ENCODE measurements at regions not wholly inside any gene's neighbourhood (a gene's known extent, or its start where the extent isn't known, plus 50 kb on each side); places are given as distances from the start of the nearest gene placed in this dataset.

DNA sequence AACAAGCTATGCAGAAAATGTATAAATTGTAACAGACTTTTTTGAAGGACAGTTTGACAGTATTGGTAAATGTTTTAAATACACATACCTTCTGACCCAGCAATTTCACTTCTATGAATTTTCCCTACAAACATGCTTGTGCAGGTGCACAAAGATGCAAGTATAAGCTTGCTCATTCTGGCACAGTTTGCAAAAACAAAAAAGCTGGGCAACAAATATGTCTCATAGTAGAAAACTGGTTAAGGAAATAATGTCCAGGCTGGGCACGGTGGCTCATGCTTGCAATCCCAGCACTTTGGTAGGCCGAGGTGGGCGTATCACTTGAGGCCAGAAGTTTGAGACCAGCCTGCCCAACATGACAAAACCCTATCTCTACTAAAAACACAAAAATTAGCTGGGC lies 96.9 kb upstream of the NEDD4L start:
- no peak for FAIRE-seq
- Histone ChIP-seq H3K4me3 (ENCODE audit: extremely low read depth in 1 of 4, insufficient read depth in 2 of 4, low read depth in 3 of 4, low read length in 4 of 4) (no peak overlapping the region), H3K9me3 (ENCODE audit: insufficient read depth in 2 of 2, low read depth in 1 of 2, low read length in 1 of 2) (no peaks in the 10 kb centered on the region), H3K9ac (replicated peaks in 1 of 4; ENCODE audit: extremely low read depth in 1 of 4, low read depth in 3 of 4, low read length in 3 of 4) (no peak overlapping the region), H2AFZ (ENCODE audit: low read length) (no peak overlapping the region), H2AK5ac (ENCODE audit: low read depth, low read length) (no peak overlapping the region), H4K91ac (replicated peaks; ENCODE audit: insufficient read length, low read length) (no peak overlapping the region), H3K4ac (replicated peaks; ENCODE audit: insufficient read length, low read depth, low read length) (no peak overlapping the region), H2BK12ac (ENCODE audit: low read depth, low read length) (no peak overlapping the region), H3K18ac (ENCODE audit: extremely low read depth, low read length) (no peak overlapping the region), H3K23me2 (ENCODE audit: low read depth, low read length) (no peaks in the 10 kb centered on the region), H3K27ac (ENCODE audit: low read depth, low read length) (no peak overlapping the region), H3K14ac (ENCODE audit: insufficient read length) (no peak overlapping the region), H2BK5ac (ENCODE audit: low read depth, low read length) (no peak overlapping the region), H2BK15ac (ENCODE audit: low read length) (no peak overlapping the region), H3K4me2 (ENCODE audit: insufficient read depth in 1 of 2, low read depth in 2 of 2, low read length in 2 of 2) (no peak overlapping the region), H3K56ac (replicated peaks; ENCODE audit: insufficient read length, low read depth, low read length) (no peak overlapping the region), H3K79me1 (ENCODE audit: low read depth, low read length) (no peaks in the 10 kb centered on the region), H2BK120ac (replicated peaks; ENCODE audit: low read depth, low read length) (no peak overlapping the region), H4K20me1 (replicated peaks in 1 of 2; ENCODE audit: control insufficient read depth in 1 of 2, insufficient read depth in 2 of 2, low read length in 2 of 2) (no peaks in the 10 kb centered on the region), H3K23ac (ENCODE audit: insufficient read length) (no peak overlapping the region), H4K8ac (ENCODE audit: extremely low read depth, insufficient read depth, low read length) (no peak overlapping the region), H4K5ac (ENCODE audit: insufficient read length, low read depth, low read length) (no peak overlapping the region), H2BK20ac (ENCODE audit: low read length) (no peak overlapping the region), H3K4me1 (replicated peaks in 1 of 4; ENCODE audit: control insufficient read depth in 3 of 4, insufficient read depth in 4 of 4, low read length in 3 of 4) (peaks cover 0 to 2% (median 0%) of the 10 kb centered on the region in 4 experiments; a peak in 2 of 7 replicates), H3K79me2 (ENCODE audit: control insufficient read depth in 1 of 2, insufficient read depth in 2 of 2, low read length in 2 of 2) (no peaks in the 10 kb centered on the region), H3K27me3 (replicated peaks in 1 of 4; ENCODE audit: control insufficient read depth in 3 of 4, extremely low read depth in 1 of 4, insufficient read depth in 3 of 4, low read length in 3 of 4) (peaks cover 0 to 2% (median 0%) of the 10 kb centered on the region in 4 experiments; a peak in 1 of 7 replicates), H3K36me3 (ENCODE audit: control insufficient read depth in 2 of 4, insufficient read depth in 4 of 4, low read length in 3 of 4) (no peaks in the 10 kb centered on the region)
- 93% methylated on average over 3 of the region's 3 CpGs; no CpG with 5 or more reads in 1 of the 2 experiments for WGBS, 2 experiments (ENCODE audit: extremely low coverage in 1 of 2, insufficient coverage in 1 of 2, insufficient read length in 1 of 2, insufficient replicate concordance in 2 of 2, low coverage in 1 of 2, low lambda C conversion rate in 2 of 2, missing lambda C conversion rate in 1 of 2)
- TF ChIP-seq SIX5 (IDR thresholded peaks at IDR 0.05; ENCODE audit: low read depth, low read length) (no peak), RAD21 (IDR thresholded peaks at IDR 0.05 in 1 of 2, conservative IDR thresholded peaks at IDR 0.05 in 1 of 2; ENCODE audit: low read depth in 2 of 2, low read length in 2 of 2) (no peak), SP1 (IDR thresholded peaks at IDR 0.05; ENCODE audit: low read depth, low read length) (no peak), POLR2AphosphoS5 (IDR thresholded peaks at IDR 0.05; ENCODE audit: low read depth, low read length) (no peak), SRF (IDR thresholded peaks at IDR 0.05; ENCODE audit: low read depth, low read length) (no peak)
- ChIA-PET CTCF (ENCODE audit: partially characterized antibody) (interaction anchor here (1.1 to 1.7 kb wide), 3 partner anchors 12 to 65 kb away, joined by 3 to 5 read pairs (median 3); no protein-coding TSS in a partner anchor), POLR2A (ENCODE audit: partially characterized antibody) (no interaction called here)
- DNase-seq (ENCODE audit: low read depth in 1 of 2, low spot score in 2 of 2), result no peak
